Choroid plexus epithelial cell (primary cell): ENCODE measurements at regions not wholly inside any gene's neighbourhood (a gene's known extent, or its start where the extent isn't known, plus 50 kb on each side); places are given as distances from the start of the nearest gene placed in this dataset.

Source experiments
- DNase-seq: peaks from one replicate; pipeline ENCODE4 v3.0.0-alpha.2; 2010; ENCODE audit warnings: low read depth
- H3K4me3 ChIP-seq: 2 replicates; pipeline ENCODE4 v1.5.1; 2011; ENCODE audit warnings: low read depth, mild to moderate bottlenecking, control low read depth, low read length, moderate library complexity
- CTCF ChIP-seq: conservative IDR thresholded peaks from 2 replicates; pipeline ENCODE4 v1.5.1; 2011; ENCODE audit warnings: low read depth, mild to moderate bottlenecking, control low read depth, inconsistent platforms, low read length, moderate library complexity

GRCh38 chr6:118748311-118749062 is 97.1 kb upstream of the CEP85L start:
- no peak for DNase-seq
- H3K4me3 ChIP-seq, result no peak overlapping the region
- no peak for TF ChIP-seq CTCF

GRCh38 chr6:118746825-118747174 is 95.4 kb upstream of the CEP85L start:
- no peak for TF ChIP-seq CTCF
- no peak overlapping the region for H3K4me3 ChIP-seq
- no peak for DNase-seq

GRCh38 chr6:118746145-118746824 is 94.9 kb upstream of the CEP85L start:
- H3K4me3 ChIP-seq, result no peak overlapping the region
- no peak for DNase-seq
- no peak for TF ChIP-seq CTCF

GRCh38 chr6:118745156-118745555 is 93.8 kb upstream of the CEP85L start:
- no peak overlapping the region for H3K4me3 ChIP-seq
- no peak for DNase-seq
- no peak for TF ChIP-seq CTCF

GRCh38 chr6:118744261-118744941 is 93.0 kb upstream of the CEP85L start:
- DNase-seq, result no peak
- H3K4me3 ChIP-seq, result no peak overlapping the region
- no peak for TF ChIP-seq CTCF

- no peak for TF ChIP-seq CTCF
- DNase-seq, result no peak
- no peak overlapping the region for H3K4me3 ChIP-seq
Observed at GRCh38 chr6:118743746-118744145, 92.4 kb upstream of the CEP85L start.
